ENCODE measurements at regions not wholly inside any gene's neighbourhood (a gene's known extent, or its start where the extent isn't known, plus 50 kb on each side); places are given as distances from the start of the nearest gene placed in this dataset.

DNA sequence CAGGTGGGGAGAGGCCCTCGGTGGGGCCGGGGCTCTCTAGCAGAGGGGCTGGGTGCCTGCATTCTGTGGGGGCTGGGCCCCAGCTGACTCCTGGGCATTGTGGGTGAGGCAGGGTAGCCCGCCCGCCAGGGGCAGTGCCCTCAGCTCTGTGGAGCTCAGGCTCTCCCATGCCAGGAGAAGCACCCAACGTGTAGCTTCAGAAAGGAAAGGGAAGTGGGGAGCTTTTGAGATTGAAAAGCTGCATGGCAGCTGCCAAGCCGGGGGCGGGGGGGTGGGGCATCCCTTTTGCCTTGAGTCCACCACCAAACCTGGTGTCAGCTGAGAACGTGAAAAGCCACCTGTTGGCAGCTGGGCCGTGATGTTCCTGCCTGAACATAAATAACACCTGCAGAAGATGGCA, 192.1 kb upstream of the CIBAR2 start:
- TF ChIP-seq EP300 (IDR thresholded peaks at IDR 0.05) (no peak), POLR2A (IDR thresholded peaks at IDR 0.05) (no peak)
- TF ChIP-seq, protein P1, sequence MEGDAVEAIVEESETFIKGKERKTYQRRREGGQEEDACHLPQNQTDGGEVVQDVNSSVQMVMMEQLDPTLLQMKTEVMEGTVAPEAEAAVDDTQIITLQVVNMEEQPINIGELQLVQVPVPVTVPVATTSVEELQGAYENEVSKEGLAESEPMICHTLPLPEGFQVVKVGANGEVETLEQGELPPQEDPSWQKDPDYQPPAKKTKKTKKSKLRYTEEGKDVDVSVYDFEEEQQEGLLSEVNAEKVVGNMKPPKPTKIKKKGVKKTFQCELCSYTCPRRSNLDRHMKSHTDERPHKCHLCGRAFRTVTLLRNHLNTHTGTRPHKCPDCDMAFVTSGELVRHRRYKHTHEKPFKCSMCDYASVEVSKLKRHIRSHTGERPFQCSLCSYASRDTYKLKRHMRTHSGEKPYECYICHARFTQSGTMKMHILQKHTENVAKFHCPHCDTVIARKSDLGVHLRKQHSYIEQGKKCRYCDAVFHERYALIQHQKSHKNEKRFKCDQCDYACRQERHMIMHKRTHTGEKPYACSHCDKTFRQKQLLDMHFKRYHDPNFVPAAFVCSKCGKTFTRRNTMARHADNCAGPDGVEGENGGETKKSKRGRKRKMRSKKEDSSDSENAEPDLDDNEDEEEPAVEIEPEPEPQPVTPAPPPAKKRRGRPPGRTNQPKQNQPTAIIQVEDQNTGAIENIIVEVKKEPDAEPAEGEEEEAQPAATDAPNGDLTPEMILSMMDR (IDR thresholded peaks at IDR 0.05) = no peak
